HT1080 (cell line): ENCODE measurements at regions not wholly inside any gene's neighbourhood (a gene's known extent, or its start where the extent isn't known, plus 50 kb on each side); places are given as distances from the start of the nearest gene placed in this dataset.
"Not testable (repeated sequence)": the region's sequence is repeated elsewhere in the genome, so short reads cannot be mapped to it uniquely, and the experiment has no call there.

Experiments
- DNase-seq: peaks from one replicate; pipeline ENCODE4 v3.0.0-alpha.2; 2015; ENCODE audit warnings: low read depth

DNA sequence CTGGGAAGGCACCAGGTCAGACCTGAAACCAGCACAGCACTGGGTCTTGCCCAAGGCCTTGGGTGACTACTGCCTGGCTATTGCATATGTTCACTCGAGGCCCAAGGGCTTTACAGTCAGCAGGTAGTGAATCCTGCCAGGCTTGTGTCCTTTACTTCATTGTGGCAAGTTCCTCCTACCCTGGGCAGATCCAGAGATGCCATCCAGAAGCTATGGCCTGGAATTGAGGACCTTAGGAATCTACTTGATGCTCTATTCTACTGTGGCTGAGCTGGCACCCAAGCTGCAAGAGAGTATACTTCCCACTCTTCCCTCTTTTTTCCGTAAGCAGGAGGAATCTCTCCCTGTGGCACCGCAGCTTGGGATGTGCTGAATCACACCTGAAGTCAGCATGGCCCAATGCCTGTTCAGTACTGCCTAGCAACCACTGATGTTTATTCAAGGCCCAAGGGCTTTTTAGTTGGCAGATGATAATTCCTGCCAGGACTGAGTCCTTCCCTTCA, 246.7 kb upstream of the CTBP2 start:
- peak; percentile 87 for DNase-seq

DNA sequence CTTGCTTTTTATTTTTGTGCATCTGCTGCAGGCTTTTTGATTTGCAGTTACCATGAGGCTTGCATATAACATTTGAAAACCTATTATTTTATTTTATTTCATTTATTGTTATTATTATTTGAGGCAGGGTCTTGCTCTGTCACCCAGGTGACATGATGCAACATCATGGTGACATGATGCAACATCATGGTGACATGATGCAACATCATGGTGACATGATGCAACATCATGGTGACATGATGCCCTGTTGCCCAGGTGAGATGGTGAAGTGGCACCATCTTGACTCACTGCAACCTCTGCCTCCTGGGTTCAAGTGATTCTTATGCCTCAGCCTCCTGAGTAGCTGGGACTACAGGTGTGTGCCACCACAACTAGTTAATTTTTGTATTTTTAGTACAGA, 244.5 kb upstream of the CTBP2 start:
- not testable (repeated sequence) for DNase-seq

DNA sequence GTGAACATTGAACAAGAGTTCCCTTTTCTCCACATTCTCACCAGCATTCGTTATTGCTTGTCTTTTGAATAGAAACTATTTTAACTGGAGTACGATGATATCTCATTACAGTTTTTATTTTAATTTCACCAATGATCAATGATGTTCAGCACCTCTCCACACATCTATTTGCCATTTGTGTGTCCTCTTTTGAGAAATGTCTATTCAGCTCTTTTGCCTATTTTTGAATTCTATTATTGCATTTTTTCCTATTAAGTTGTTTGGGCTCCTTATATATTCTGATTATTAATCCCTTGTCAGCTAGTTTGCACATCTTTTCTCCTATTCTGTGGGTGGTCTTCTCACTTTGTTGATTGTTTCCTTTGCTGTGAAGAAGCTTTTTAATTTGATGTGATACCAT, 241.1 kb upstream of the CTBP2 start:
- DNase-seq, result no peak

DNA sequence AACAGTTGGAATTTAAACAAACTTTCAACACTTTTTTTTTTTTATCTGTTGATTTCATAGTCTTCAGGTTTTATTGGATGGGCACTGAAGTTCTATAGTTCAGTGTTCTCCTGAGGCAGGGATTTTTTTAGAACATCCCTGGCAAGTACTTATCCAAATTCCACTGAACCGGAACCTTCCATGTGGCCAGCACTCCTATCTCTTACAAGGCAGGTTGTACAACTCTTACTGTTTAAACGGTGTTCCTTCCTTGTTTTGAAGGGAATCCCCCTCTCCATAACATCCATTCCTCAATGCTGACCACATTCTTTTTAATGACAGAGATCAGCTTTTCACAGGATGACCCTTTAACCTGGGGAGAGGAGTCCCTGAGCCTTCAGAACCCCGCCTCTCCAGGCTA, 238.9 kb upstream of the CTBP2 start:
- DNase-seq, result no peak

DNA sequence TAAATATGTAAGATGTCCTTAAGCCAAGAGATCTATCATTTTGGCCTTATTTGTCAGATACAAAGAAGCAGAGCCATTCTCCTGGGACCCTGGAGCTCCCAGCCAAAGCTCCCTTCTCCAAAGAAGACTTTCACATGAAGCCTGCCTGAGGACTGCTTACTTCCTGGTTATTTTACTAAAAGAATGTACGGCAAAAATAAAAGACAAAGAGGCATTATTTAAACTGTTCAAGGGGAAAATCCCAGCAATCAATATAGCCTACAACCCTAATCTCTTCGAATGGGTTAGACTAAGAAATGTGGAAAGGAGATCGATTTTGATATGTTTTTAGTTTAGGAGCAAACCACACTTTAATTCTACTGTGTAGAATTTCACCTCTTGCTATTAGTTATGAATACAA, 237.9 kb upstream of the CTBP2 start:
- DNase-seq, result no peak

DNA sequence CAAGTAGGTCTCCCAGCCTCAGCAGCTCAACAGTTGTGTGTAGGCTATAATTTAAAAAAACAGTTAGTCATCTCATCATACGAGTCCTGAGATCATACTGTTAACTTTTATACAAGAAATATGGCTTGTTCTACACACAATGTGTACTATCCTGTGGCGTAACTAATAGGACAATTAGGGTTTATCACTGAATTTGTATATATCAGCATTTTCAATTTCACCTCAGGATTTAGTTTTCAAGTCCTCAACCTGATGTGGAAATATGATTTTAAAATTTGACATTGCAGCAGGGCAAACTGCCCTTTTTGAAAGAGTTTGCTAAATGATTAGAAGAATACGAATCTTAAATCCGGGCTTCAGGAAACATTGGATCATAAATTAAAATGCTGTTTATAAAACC, 237.2 kb upstream of the CTBP2 start:
- no peak for DNase-seq

DNA sequence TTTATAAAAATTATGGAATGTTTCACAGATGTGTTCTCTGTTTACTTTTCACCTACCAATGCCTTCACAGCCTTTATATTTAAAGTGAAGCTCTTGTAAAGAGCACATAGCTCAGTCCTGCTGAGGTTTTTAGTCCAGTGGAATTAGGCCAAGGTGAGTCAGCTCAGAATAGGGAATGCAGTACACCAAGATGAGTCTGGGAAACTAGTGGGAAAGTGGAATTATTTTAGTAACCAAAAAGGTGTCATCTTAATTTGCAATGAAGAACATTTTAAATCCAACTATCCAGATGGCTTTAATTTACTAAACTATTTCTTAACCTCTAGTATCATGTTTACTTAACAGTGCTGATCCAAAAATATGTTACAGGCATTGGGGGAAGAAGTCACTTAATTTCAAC, 236.3 kb upstream of the CTBP2 start:
- DNase-seq, result no peak

DNA sequence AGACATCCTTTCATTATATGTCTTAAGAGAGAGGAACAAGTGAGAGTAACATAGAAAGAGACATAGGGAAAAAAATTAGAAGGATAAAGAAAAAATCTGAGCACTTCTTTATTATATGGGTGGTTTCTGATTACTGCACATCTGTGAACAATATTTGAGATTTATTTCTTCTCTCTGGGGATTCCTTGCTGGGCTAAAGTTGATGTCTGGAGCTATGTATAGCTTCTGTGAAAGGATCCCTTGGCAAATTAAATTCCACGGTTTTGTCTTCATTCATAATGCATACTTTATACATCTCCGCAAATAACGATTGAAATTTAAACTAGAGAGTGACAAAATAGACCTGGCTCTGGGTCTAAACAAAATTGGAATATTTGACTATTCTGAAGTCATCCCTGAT, 232.2 kb upstream of the CTBP2 start:
- DNase-seq, result no peak

DNA sequence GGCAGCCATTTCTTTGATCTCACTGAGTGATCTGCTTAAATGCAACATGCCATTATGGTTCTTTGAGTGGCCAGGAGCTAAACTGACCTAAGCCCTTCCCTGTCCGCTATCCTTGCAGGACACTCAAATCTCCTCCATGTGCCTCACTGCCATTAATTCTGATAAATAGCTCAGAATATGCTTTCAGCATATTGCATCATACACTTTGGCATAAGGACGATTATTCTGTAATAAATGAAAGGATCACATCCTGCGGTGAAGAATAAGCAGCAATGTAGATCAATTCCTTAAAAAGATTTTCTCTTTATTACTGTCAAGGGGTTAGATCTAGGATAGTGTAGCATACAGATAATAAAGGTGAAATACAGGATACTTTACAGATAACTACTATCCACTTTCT, 231.8 kb upstream of the CTBP2 start:
- DNase-seq, result no peak

DNA sequence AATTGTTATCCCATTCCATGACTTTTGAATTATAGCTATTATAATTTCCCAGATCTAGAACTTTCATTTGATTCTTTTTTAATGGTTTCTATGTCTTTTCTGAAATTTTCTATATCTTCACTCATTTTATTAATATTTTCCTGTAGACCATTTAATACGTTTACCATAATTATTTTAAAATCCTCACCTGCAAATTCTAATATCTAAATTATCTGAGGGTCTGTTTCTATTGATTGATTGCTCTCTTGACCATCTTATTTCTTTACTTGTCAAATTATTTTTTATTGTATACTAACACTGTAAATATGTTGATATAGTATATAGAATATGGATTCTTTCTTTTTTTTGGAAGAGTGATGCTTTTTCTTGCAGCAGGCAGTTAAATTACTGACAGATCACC, 229.3 kb upstream of the CTBP2 start:
- no peak for DNase-seq

DNA sequence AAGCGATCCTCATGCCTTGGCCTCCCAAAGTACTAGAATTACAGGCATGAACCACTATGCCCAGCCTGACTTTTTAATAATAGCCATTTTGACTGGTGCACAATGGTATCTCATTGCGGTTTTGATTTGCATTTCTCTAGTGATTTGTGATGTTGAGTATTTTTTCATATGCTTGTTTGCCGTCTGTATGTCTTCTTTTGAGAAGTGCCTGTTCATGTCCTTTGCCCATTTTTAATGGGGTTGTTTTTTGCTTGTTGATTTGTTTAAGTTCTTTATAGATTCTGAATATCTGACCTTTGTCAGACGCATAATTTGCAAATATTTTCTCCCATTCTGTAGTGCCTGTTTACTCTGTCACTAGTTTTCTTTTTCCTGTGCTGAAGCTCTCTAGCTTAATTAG, 219.2 kb upstream of the CTBP2 start:
- DNase-seq, result no peak

DNA sequence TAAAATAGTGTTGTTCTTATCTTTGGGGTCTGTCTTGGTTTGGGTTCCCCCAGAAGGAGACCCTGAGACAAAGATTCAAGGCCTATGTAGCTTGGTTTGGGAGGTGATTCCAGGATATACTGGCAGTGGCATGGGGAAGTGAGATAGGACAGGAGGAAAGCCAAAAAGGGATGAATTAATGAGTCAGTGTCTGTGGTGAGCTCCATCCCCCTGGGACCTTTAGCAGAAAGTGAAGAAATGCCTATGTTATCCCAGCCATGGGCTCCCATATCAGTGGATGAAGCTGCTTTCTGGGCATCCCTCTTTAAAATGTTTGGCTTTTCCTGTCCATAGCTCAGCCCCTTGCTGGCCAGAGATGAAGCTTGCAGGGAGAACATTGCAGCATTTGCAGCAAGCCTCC, 217.0 kb upstream of the CTBP2 start:
- DNase-seq, result no peak

DNA sequence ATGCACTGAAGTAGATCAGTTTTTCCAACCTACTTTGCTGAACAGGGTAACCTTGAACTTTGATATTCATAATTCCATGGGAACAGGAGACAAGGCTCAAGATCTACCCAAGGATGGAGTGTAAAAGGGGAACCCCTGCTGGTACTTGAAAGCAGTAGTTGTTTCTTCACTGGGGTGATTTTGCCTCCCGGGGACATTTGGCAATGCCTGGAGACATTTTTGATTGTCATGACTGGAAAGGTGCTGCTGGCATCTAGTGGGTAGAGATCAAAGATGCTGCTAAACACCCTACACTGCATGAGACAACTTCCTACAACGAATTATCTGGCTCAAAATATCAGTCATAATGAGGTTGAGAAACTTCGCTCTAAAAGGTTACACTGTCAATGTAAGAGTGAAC, 214.8 kb upstream of the CTBP2 start:
- peak; percentile 23 for DNase-seq

DNA sequence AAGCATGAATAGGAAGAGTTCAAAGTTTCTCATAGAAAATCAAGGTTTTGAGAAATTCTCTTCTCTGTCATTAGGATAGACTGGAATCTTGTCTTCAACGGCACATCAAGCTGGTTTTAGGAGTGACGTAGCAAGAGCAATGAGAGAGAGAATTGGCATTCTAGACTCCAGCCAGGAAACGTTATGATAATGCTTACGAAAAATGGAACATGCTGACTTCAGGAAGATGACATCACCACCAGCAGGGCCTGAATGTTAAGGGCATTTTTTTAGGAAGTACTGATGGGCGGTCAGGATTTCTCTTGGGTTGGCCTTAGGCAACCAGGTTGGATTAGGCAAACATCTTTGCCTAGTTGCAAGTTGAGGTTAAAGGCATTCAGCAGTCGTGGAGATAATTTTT, 213.2 kb upstream of the CTBP2 start:
- no peak for DNase-seq

DNA sequence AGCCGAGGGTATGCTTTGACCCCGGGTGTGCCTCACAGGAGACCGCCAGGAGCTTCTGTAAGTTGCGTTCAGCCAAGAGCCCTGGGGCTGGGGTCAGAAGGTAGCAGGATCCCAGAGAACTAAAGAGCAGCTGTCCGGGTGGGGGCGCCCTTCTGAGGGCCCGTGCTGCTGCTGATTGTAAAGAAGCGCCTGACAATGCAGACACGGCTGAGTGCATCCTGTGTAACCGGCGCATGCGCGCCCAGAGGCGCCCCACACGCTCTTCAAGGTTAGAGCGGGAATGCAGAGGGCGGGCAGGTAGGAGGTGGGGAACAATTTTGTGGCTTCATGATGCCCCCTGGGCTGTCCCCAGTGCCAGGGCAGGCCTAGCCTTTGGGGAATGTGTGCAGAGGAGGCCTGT, 210.2 kb upstream of the CTBP2 start:
- DNase-seq, result peak; percentile 18

DNA sequence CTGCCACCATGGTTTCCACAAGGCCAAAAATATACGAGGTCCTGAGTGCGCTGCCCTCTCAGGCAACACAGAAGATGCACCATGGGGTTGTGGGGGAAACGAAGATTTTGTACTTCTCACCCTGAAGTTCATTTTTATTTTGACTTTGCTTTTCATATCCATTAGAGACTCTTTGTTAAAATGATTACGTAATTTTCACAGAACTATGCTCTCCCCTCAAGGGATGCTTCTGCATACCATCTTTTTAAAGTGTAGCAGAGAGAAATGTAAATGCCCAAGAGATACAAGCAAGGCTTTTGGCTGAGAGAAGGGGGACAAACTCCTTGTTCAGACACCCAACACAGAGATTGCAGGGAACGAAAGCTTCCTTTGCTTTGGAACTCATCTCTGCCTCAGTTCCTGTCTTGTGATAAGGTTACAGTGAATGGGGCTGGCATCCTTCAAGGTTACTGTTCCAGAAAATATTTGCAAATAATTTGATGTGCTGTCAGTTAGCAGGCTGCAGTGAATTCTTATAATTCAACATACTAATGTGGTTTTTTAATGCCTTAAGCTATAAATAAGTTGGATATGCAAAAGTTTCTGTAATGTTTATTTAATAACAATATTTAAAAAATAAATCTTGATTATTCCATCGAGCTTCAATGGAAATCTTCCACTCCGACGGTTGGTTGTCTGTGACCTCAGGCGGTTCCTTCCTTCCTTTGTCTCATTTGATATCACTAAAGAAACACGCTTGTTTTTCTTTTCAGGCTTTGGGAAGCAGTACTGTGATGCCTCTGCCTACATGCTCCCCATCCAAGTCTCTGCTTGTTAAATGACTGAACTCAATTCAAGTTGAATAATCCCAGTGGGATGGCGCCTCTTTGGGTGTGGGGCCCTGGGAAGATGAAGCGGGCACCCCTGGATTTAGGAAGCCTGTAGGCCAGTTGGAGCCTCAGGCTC, 209.3 kb upstream of the CTBP2 start:
- DNase-seq, result no peak

DNA sequence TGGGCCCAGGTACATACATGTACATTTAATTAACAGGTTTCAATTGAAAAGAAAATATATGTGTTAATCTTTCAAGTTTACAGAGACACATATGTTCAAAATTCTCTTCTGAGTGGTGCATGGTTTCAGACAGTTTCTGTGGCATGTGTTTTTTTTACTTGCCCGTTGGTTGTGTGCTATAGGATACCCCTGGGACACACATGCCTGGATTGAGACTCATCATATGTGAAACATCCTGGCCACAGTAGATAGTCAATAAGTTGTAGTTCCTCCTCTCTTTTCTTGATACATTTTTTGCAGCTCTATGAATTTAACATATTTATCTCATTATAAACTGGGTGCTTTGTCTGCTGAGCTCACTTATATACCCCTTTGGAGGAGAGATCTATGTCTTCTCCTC, 207.8 kb upstream of the CTBP2 start:
- no peak for DNase-seq

DNA sequence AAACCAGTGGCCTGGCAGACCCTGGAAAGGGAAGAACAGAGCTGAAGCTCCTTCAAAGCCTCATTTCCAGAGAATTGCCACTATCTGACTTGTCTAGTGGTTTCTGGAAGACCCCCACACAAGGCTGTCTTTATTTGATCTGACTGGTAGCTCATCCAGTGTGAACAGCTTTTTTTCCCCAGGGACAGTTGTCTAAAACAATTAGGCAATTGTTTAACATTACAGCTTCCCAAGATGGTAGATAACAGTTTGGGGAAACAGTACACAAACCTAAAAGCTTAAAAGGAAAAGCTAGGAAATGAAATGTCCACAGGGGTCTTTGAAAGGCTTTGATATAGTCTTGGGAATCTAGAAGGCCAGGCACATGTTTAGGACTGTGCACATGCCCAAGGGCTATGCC, 203.4 kb upstream of the CTBP2 start:
- DNase-seq, result no peak

DNA sequence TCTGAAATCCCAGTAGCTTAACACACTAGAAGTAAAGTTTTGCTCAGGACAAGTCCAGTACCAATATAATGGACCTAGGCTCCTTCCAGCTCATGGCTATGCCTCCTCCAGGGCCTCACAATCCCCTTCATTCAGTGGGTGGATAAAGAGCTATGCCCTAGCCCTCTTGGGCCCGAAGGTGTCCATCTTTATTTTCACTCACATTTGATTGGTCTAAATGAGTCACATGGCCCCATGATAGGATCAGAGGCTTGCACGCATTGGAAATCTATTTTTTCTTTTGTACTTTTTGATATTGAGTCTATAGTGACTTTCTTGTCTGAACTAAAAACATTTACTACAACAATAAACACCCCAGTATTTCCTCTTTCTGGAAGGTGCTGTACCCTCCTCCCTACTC, 202.6 kb upstream of the CTBP2 start:
- DNase-seq, result no peak

DNA sequence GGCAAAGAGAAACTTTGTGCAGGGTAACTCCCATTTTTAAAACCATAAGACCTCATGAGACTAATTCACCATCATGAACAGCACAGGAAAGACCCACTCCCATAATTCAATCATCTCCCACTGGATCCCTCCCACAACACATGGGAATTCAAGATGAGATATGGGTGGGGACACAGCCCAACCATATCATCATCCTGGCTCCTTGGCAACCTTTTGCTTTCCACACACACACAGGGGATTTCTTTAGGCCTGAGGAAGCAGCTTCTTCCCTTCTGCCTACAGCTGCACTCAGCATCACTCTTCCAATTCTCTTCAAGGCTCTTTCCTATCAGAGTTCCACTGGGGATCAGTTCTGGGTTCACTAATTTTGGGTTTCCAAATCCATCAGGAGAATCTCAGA, 199.0 kb upstream of the CTBP2 start:
- no peak for DNase-seq

DNA sequence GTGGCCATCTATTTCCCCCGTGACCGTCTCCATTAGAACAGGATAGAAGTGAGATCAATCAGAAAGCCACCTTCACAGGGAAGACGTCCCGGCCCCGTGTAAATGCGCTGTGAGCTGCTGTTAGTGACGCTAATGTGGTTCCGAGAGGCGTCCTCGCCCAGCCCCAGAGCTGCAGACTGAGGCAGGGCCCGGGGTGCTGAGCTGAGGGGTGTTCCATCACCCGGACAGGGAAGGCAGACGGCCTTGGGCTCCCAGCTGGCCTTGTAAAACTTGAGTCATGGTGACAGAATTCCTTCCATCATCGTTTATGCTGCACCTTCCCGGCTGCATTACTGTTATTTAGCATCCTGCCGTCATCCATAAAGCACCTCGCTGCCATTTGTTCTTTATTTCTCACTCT, 195.3 kb upstream of the CTBP2 start:
- no peak for DNase-seq

DNA sequence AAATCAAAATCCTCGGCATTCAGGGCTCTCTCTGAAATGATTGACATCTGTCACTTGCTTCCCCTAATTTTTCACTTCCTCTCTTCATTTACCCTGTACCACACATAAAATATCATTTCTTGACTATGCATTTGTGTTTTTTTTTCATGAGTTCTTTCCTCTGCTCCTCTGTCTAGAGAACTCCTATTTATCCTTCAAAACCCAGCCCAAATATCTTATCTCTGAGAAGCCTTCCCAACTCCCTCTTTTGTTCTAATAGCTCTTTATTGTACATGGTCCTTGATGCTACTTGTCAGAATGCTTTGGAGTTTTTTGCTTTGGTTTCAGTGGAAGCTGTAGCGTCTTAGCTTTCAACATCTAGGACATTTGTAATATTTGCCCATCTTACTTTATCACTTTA, 190.2 kb upstream of the CTBP2 start:
- DNase-seq, result no peak

DNA sequence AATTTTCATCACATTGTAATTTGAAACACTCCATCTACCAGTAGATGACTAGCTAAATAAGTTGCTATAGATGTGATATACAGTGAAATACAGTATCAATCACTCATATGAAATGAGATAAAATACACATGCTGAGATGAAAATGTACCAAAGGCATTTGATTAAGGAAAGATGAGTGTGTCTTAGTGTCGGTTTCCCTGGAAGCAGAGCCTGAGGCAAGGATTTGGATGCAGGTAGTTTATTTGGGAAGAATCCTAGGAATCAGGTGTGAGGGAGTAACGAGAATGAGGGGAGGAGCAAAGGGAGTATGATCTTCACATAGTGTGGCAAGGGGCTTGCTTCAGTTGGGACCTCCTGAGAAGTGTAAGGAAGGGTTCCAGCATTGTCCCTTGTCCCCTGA, 188.2 kb upstream of the CTBP2 start:
- no peak for DNase-seq
